Vagina (tissue), 2 donors: ENCODE measurements at regions not wholly inside any gene's neighbourhood (a gene's known extent, or its start where the extent isn't known, plus 50 kb on each side); places are given as distances from the start of the nearest gene placed in this dataset.

Experiments used
- DNase-seq, 2 donors: peaks; one replicate each; pipeline ENCODE4 v3.0.0-alpha.2; 2017; ENCODE audit errors: extremely low spot score in 2 of 2
- H3K27ac ChIP-seq: fragments of 200-600 bp; sonication (generic); one replicate; pipeline ENCODE4 v1.5.1; 2019
- H3K27me3 ChIP-seq: fragments of 200-600 bp; sonication (generic); one replicate; pipeline ENCODE4 v1.5.1; 2019
- H3K36me3 ChIP-seq, 2 donors: fragments of 200-600 bp; sonication (generic); one replicate each; pipeline ENCODE4 v1.5.1; 2017 to 2019
- H3K4me1 ChIP-seq: fragments of 200-600 bp; sonication (generic); one replicate; pipeline ENCODE4 v1.5.1; 2019
- H3K4me3 ChIP-seq, 2 donors: fragments of 200-600 bp; sonication (generic); 1 replicate in 1 of 2; 2 replicates in 1 of 2; pipeline ENCODE4 v1.5.1; 2016 to 2019
- H3K9me3 ChIP-seq: fragments of 200-600 bp; sonication (generic); one replicate; pipeline ENCODE4 v1.5.1; 2019
- POLR2A ChIP-seq, 2 donors: fragments of 450-650 bp; IDR thresholded peaks; one replicate each; pipeline ENCODE4 v1.6.1; 2017; ENCODE audit warnings: antibody characterized with exemption in 2 of 2, mild to moderate bottlenecking in 2 of 2, moderate library complexity in 2 of 2
- POLR2AphosphoS5 ChIP-seq, 2 donors: sonication (generic); formaldehyde crosslinking; IDR thresholded peaks; one replicate each; pipeline ENCODE4 v1.9.0; 2017; ENCODE audit warnings: antibody characterized with exemption in 2 of 2, mild to moderate bottlenecking in 2 of 2, low read depth in 1 of 2; ENCODE audit not compliant: insufficient read depth in 1 of 2
- intact Hi-C: fragments of 100-400 bp; cut with DNase I; formaldehyde crosslinking; loops from one replicate; pipeline ENCODE4 v1.15.1; 2023
- TF ChIP-seq, protein P1 (sequence below), 3 experiments: fragments of 450-650 bp in 2 of 3; fragments of 200-600 bp in 1 of 3; sonication (generic) in 1 of 3; IDR thresholded peaks; one replicate each; pipeline ENCODE4 v1.5.1; 2017 to 2019; ENCODE audit warnings: antibody characterized with exemption in 3 of 3, mild to moderate bottlenecking in 2 of 3, moderate library complexity in 2 of 3

DNA sequence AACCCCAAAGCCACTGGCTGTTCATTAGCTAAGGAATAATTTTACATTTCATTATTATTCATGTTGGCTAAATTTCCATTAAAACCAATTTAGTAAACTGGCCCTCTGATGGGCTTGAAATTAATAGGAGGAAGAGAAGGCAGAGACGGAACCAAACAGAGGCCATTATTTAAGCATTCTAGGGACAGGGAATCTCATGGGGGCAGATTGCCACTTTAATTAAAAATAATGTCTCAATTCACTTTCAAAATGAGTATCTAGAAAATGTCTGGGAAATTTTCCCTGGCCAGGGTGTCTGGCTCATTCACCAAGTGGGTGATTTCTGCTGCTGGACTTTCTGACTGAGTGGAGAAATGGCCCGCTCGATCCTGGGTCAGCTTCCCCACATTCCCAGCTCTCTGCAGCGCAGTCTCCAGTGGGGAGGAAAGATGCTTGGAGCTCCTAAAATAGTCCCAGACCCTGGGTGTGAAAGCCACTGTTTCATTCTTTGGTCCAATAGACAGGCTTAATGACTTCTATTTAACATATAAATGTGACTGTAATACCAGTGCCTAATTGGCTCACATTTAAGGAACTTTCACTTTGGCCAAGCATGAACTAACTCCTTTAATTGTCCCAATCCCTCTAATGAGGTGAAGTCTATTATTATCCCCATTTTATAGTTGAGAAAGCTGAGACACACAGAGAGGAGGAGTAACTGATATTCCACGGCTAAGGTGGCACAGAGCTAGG lies 64.3 kb downstream of the IRX6 start:
- H3K4me3 ChIP-seq: no peak overlapping the region
- H3K27ac ChIP-seq: no peak overlapping the region
- H3K4me1 ChIP-seq: no peaks in the 10 kb centered on the region
- TF ChIP-seq POLR2AphosphoS5 (IDR thresholded peaks at IDR 0.05; ENCODE audit: insufficient read depth in 1 of 2, low read depth in 1 of 2): no peak
- DNase-seq: no peak
- H3K9me3 ChIP-seq: no peaks in the 10 kb centered on the region
- intact Hi-C loops: no loop called here
- no peaks in the 10 kb centered on the region for H3K27me3 ChIP-seq
- H3K36me3 ChIP-seq: no peaks in the 10 kb centered on the region

DNA sequence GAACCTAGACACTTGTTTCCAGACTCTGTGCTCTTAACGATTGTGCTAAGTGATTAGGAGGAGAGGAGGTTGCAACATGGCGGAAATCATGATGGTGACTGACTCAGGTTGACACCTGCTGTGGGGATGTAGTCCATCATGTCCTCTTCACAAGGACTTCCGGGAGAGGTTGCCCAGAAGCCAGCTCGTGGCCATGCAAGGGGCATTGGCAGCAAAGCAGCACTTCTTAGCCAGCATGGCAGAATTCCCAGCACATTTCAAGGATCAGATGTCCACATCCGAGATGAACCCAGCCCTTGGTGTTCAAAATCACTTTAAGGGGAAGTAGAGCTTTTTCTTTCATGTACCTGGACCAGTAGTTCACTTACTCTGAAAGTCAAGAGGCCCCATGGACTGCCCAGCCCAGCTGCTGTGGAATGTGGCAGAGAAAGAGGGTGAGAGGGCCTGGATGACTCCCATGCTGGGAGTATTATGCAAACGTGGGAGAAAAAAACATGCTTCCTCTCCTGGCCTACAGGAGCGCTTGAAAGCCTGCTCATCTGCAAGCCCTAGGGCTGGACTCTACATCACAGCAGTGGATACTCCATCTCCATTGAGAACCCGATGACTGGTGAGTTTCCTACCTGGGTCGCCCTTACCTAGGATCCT lies 65.5 kb downstream of the IRX6 start:
- Histone ChIP-seq H3K27me3 (no peaks in the 10 kb centered on the region), H3K36me3 (no peaks in the 10 kb centered on the region), H3K4me1 (no peaks in the 10 kb centered on the region), H3K27ac (no peak overlapping the region), H3K4me3 (no peak overlapping the region), H3K9me3 (no peaks in the 10 kb centered on the region)
- no peak for DNase-seq
- TF ChIP-seq POLR2AphosphoS5 (IDR thresholded peaks at IDR 0.05; ENCODE audit: insufficient read depth in 1 of 2, low read depth in 1 of 2) (no peak), POLR2A (IDR thresholded peaks at IDR 0.05) (no peak)
- TF ChIP-seq, protein P1, sequence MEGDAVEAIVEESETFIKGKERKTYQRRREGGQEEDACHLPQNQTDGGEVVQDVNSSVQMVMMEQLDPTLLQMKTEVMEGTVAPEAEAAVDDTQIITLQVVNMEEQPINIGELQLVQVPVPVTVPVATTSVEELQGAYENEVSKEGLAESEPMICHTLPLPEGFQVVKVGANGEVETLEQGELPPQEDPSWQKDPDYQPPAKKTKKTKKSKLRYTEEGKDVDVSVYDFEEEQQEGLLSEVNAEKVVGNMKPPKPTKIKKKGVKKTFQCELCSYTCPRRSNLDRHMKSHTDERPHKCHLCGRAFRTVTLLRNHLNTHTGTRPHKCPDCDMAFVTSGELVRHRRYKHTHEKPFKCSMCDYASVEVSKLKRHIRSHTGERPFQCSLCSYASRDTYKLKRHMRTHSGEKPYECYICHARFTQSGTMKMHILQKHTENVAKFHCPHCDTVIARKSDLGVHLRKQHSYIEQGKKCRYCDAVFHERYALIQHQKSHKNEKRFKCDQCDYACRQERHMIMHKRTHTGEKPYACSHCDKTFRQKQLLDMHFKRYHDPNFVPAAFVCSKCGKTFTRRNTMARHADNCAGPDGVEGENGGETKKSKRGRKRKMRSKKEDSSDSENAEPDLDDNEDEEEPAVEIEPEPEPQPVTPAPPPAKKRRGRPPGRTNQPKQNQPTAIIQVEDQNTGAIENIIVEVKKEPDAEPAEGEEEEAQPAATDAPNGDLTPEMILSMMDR (IDR thresholded peaks at IDR 0.05): no peak
- intact Hi-C loops: no loop called here

DNA sequence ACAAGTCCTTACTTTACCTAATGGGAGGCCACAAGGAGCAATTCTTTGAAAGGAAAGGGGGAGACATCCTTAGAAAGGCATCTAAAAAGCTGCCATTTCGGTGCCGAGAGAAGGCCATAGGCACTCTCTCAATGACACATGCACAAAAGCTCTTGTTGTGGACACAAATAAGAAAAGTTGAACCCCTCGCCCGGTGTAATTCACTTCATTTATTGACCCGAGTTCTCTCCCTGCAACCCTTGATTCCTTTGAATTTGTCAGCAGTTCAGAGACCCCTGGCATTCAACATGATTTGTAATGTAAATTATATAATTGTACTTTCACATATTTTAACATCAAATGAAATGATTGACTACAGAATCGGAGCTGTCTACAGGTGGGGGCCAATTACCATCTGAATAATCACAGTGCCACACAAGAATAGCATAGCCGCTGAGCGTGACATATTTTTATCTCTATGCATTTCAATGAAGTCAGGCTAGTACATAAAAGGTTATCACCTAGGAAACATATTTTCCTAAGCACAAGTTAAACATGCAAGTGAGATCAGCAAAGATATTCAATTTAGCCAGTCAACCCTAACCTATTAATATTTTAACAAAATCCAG lies 66.7 kb downstream of the IRX6 start:
- Histone ChIP-seq H3K4me3 (no peak overlapping the region), H3K36me3 (no peaks in the 10 kb centered on the region), H3K4me1 (no peaks in the 10 kb centered on the region), H3K27me3 (no peaks in the 10 kb centered on the region), H3K9me3 (no peaks in the 10 kb centered on the region), H3K27ac (no peak overlapping the region)
- no peak for DNase-seq
- TF ChIP-seq POLR2AphosphoS5 (IDR thresholded peaks at IDR 0.05; ENCODE audit: insufficient read depth in 1 of 2, low read depth in 1 of 2) (no peak), POLR2A (IDR thresholded peaks at IDR 0.05) (no peak)
- TF ChIP-seq, protein P1 (IDR thresholded peaks at IDR 0.05): no peak
- intact Hi-C loops: no loop called here

DNA sequence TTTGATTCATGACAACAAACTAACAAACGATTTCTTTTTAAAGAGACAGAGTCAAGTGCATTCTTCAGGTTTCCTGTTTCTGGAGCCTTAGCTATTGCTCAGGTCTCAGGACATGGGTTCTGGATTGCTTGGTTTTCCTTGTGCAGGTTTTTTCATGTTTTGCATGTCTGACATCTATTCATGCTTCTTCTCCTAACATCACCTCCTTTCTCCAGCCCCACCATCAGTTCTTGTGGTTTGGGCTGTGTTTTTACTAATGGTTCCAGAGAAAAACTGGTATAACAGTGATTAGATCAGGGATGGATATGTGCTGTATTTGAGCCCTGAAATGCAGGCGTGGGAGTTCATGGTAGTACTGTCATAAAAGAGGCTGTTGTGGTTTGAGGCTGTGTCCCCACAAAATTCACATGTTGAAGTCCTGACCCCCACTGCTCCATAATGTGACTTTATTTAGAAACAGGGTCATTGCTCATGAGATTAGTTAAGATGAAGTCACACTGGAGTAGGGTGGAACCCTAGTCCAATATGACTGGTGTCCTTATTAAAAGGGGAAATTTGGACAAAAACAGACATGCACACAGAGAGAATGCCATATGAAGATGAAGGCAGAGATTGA lies 67.9 kb downstream of the IRX6 start:
- intact Hi-C loops: no loop called here
- Histone ChIP-seq H3K27ac (no peak overlapping the region), H3K4me3 (no peak overlapping the region), H3K4me1 (no peaks in the 10 kb centered on the region), H3K27me3 (no peaks in the 10 kb centered on the region), H3K36me3 (no peaks in the 10 kb centered on the region), H3K9me3 (no peaks in the 10 kb centered on the region)
- DNase-seq: no peak
- TF ChIP-seq, protein P1 (IDR thresholded peaks at IDR 0.05): no peak
- no peak for TF ChIP-seq POLR2A (IDR thresholded peaks at IDR 0.05)
- no peak for TF ChIP-seq POLR2AphosphoS5 (IDR thresholded peaks at IDR 0.05; ENCODE audit: insufficient read depth in 1 of 2, low read depth in 1 of 2)

DNA sequence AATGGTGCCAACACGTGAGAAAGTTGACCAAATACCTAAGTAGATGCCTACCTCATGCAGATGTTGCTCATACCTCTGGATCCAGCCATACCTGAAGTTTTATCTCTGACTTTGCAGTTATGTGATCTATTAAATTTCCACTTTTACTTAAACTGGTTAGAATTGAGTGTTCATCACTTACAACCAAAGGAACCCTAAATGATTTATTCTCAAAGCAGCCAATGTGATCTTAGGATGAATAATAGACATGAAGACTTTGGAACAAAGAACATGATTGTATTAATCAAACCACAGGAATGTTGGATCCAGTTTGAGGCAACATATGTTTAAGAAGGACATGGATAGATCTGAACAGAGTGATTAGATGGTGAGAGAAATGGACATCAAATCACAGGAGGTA lies 68.7 kb downstream of the IRX6 start:
- Histone ChIP-seq H3K4me1 (no peaks in the 10 kb centered on the region), H3K27me3 (no peaks in the 10 kb centered on the region), H3K9me3 (no peaks in the 10 kb centered on the region), H3K4me3 (no peak overlapping the region), H3K27ac (no peak overlapping the region), H3K36me3 (no peaks in the 10 kb centered on the region)
- intact Hi-C loops: no loop called here
- no peak for TF ChIP-seq POLR2AphosphoS5 (IDR thresholded peaks at IDR 0.05; ENCODE audit: insufficient read depth in 1 of 2, low read depth in 1 of 2)
- no peak for TF ChIP-seq POLR2A (IDR thresholded peaks at IDR 0.05)
- TF ChIP-seq, protein P1 (IDR thresholded peaks at IDR 0.05): no peak
- DNase-seq: no peak
